Stomach (tissue), 4 donors: ENCODE measurements at regions not wholly inside any gene's neighbourhood (a gene's known extent, or its start where the extent isn't known, plus 50 kb on each side); places are given as distances from the start of the nearest gene placed in this dataset.

Source experiments
- POLR2A ChIP-seq, 4 donors: fragments of 450-650 bp; IDR thresholded peaks; one replicate each; pipeline ENCODE4 v1.6.1; 2016; ENCODE audit warnings: antibody characterized with exemption in 4 of 4, control low read depth in 2 of 4, mild to moderate bottlenecking in 1 of 4, moderate library complexity in 1 of 4
- POLR2AphosphoS5 ChIP-seq, 3 donors: sonication (generic); formaldehyde crosslinking; IDR thresholded peaks; one replicate each; pipeline ENCODE4 v1.6.1; 2016; ENCODE audit warnings: antibody characterized with exemption in 3 of 3
- TF ChIP-seq, protein P1 (sequence below), 7 experiments: fragments of 450-650 bp in 4 of 7; fragments of 200-600 bp in 3 of 7; sonication (generic) in 3 of 7; IDR thresholded peaks; one replicate each; pipeline ENCODE4 v1.5.1; 2016 to 2019; ENCODE audit warnings: antibody characterized with exemption in 7 of 7, control low read depth in 2 of 7, mild to moderate bottlenecking in 1 of 7

DNA sequence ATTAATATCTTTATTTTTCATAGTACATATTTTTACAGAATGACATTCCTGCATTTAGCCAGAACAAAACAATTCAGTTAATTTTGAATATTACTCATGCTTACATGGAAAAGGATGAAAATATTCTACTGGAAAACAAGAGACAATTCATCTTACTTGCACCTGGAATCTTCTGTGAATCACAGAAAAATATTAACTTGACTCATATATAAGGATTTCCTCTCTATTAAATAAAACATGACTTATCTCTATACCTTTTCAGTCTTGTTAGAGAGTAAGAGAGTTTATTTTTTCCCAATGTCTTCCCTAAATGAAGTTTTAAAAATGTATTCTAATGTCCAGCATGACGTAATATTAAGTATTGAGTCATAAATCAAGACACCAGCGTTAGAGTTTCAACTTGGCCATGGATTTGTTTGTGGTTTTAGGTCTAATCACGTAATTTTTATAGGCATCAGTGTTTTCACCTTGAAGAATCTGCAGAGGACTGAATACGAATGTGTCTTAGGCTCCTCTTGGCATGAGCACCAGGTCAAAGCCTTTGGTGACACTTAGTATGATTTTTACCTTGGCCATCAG is 445.1 kb upstream of the JAG1 start:
- TF ChIP-seq, protein P1, sequence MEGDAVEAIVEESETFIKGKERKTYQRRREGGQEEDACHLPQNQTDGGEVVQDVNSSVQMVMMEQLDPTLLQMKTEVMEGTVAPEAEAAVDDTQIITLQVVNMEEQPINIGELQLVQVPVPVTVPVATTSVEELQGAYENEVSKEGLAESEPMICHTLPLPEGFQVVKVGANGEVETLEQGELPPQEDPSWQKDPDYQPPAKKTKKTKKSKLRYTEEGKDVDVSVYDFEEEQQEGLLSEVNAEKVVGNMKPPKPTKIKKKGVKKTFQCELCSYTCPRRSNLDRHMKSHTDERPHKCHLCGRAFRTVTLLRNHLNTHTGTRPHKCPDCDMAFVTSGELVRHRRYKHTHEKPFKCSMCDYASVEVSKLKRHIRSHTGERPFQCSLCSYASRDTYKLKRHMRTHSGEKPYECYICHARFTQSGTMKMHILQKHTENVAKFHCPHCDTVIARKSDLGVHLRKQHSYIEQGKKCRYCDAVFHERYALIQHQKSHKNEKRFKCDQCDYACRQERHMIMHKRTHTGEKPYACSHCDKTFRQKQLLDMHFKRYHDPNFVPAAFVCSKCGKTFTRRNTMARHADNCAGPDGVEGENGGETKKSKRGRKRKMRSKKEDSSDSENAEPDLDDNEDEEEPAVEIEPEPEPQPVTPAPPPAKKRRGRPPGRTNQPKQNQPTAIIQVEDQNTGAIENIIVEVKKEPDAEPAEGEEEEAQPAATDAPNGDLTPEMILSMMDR (IDR thresholded peaks at IDR 0.05): no peak
- TF ChIP-seq POLR2AphosphoS5 (IDR thresholded peaks at IDR 0.05): no peak
- no peak for TF ChIP-seq POLR2A (IDR thresholded peaks at IDR 0.05)
